Muscle of arm (tissue), 1 donor: ENCODE measurements at regions not wholly inside any gene's neighbourhood (a gene's known extent, or its start where the extent isn't known, plus 50 kb on each side); places are given as distances from the start of the nearest gene placed in this dataset.

Experiments used
- DNase-seq: peaks from one replicate; pipeline ENCODE4 v3.0.0-alpha.2; 2013

GRCh38 chr12:97335115-97335514, 127.5 kb upstream of the RMST start:
- no peak for DNase-seq

GRCh38 chr12:97336900-97337751, 125.5 kb upstream of the RMST start:
- no peak for DNase-seq

- no peak for DNase-seq
These were observed 120.5 kb upstream of the RMST start for GRCh38 chr12:97342130-97342529.

GRCh38 chr12:97347956-97348355, 114.6 kb upstream of the RMST start:
- DNase-seq, result no peak

- no peak for DNase-seq
These were observed 104.2 kb upstream of the RMST start for GRCh38 chr12:97358361-97358760.

GRCh38 chr12:97359021-97359690, 103.4 kb upstream of the RMST start:
- no peak for DNase-seq

- DNase-seq, result no peak
These were observed 98.9 kb upstream of the RMST start for GRCh38 chr12:97363693-97364092.

GRCh38 chr12:97368462-97369163, 94.0 kb upstream of the RMST start:
- no peak for DNase-seq

- no peak for DNase-seq
These were observed 87.3 kb upstream of the RMST start for GRCh38 chr12:97375310-97375709.

- DNase-seq, result no peak
These were observed 82.2 kb upstream of the RMST start for GRCh38 chr12:97380440-97380839.

GRCh38 chr12:97385121-97385520, 77.5 kb upstream of the RMST start:
- no peak for DNase-seq

- DNase-seq, result no peak
These were observed 76.4 kb upstream of the RMST start for GRCh38 chr12:97386133-97386581.

GRCh38 chr12:97387844-97388243, 74.8 kb upstream of the RMST start:
- no peak for DNase-seq

GRCh38 chr12:97394657-97395056, 67.9 kb upstream of the RMST start:
- DNase-seq, result no peak

- DNase-seq, result no peak
These were observed 65.6 kb upstream of the RMST start for GRCh38 chr12:97397008-97397407.

GRCh38 chr12:97398704-97399103, 63.9 kb upstream of the RMST start:
- no peak for DNase-seq

GRCh38 chr12:97404093-97404492, 58.5 kb upstream of the RMST start:
- no peak for DNase-seq

- DNase-seq, result peak; percentile 24
These were observed 58.1 kb upstream of the RMST start for GRCh38 chr12:97404543-97404942.

- no peak for DNase-seq
These were observed 54.2 kb upstream of the RMST start for GRCh38 chr12:97408363-97408762.

GRCh38 chr12:97411341-97411740, 51.3 kb upstream of the RMST start:
- no peak for DNase-seq
